GM13977 (cell line): ENCODE measurements at regions not wholly inside any gene's neighbourhood (a gene's known extent, or its start where the extent isn't known, plus 50 kb on each side); places are given as distances from the start of the nearest gene placed in this dataset.

ENCODE experiments used
- DNase-seq: peaks from one replicate; pipeline ENCODE4 v3.0.0; 2012; ENCODE audit warnings: low spot score
- CTCF ChIP-seq: IDR thresholded peaks from 2 replicates; pipeline ENCODE4 v1.5.1; 2012; ENCODE audit warnings: mild to moderate bottlenecking, control low read depth; ENCODE audit not compliant: insufficient read depth; ENCODE audit errors: extremely low read depth, missing control alignments
- in situ Hi-C: fragments of 300-500 bp; cut with MboI; formaldehyde crosslinking; loops from one replicate; pipeline ENCODE4 v1.12.0; 2022; ENCODE audit warnings: low sequenced_read_pairs, low pct_unique_long_range_greater_than_20kb, mixed read lengths, inconsistent platforms; ENCODE audit not compliant: unreplicated experiment

- in situ Hi-C loops: no loop called here
Measured at GRCh38 chr7:153004341-153004740, 244.8 kb downstream of the ACTR3B start.

GRCh38 chr7:153005750-153006435 lies 246.3 kb downstream of the ACTR3B start:
- DNase-seq: no peak
- no peak for TF ChIP-seq CTCF
- in situ Hi-C loops: no loop called here

More at GRCh38 chr7:153004341-153004740, 244.8 kb downstream of the ACTR3B start:
- no peak for DNase-seq
- no peak for TF ChIP-seq CTCF

- no peak for DNase-seq
- TF ChIP-seq CTCF: no peak
- in situ Hi-C loops: no loop called here
Measured at GRCh38 chr7:153006452-153006851, 246.9 kb downstream of the ACTR3B start.

GRCh38 chr7:153006911-153007310 lies 247.4 kb downstream of the ACTR3B start:
- DNase-seq: no peak
- in situ Hi-C loops: no loop called here
- TF ChIP-seq CTCF: no peak

- in situ Hi-C loops: no loop called here
- no peak for DNase-seq
- no peak for TF ChIP-seq CTCF
Measured at GRCh38 chr7:153010416-153010815, 250.9 kb downstream of the ACTR3B start.

- in situ Hi-C loops: no loop called here
- no peak for TF ChIP-seq CTCF
- no peak for DNase-seq
Measured at GRCh38 chr7:153012203-153012602, 252.7 kb downstream of the ACTR3B start.

GRCh38 chr7:153017223-153017622 lies 257.7 kb downstream of the ACTR3B start:
- TF ChIP-seq CTCF: no peak
- in situ Hi-C loops: no loop called here
- no peak for DNase-seq
